ENCODE measurements at regions not wholly inside any gene's neighbourhood (a gene's known extent, or its start where the extent isn't known, plus 50 kb on each side); places are given as distances from the start of the nearest gene placed in this dataset.

DNA sequence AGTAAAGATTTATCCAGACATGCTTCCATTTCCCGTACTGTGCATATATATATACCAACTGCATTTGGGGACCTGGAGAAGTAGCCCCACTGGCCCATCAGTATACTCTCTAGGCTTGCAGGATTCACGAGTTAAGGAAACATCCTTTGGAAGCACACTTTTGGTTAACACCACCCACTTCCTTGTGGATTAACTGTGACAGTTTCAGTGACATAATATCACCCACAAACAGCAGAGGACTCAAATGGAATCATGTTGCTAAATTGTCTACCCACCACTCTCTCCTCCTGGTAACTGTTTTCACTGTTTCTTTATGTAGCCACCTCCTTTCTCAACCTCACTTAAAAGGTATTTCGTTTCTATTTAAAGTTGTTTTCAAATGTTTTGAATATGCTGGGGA is 55.0 kb downstream of the PROKR2 start:
- Histone ChIP-seq H3K9me3 (replicated peaks; ENCODE audit: control insufficient read depth, insufficient read depth, low read depth, low read length) (no peaks in the 10 kb centered on the region), H3K27ac (ENCODE audit: extremely low read depth, low read depth, low read length) (no peak overlapping the region), H3K9me1 (ENCODE audit: control insufficient read depth, insufficient read depth, low read length) (no peaks in the 10 kb centered on the region), H3K27me3 (ENCODE audit: control insufficient read depth in 2 of 2, insufficient read depth in 2 of 2, low read length in 2 of 2) (peaks cover 0 to 4% of the 10 kb centered on the region in 2 experiments; a peak in 1 of 5 replicates), H3K79me2 (ENCODE audit: control insufficient read depth, insufficient read depth, low read length) (no peaks in the 10 kb centered on the region), H4K20me1 (replicated peaks; ENCODE audit: control insufficient read depth, insufficient read depth, low read length) (no peaks in the 10 kb centered on the region), H2AFZ (ENCODE audit: low read depth, low read length) (no peak overlapping the region), H3K4me1 (replicated peaks in 1 of 2; ENCODE audit: control insufficient read depth in 2 of 2, insufficient read depth in 2 of 2, low read length in 2 of 2) (no peaks in the 10 kb centered on the region), H3K9ac (ENCODE audit: insufficient read depth in 1 of 2, low read depth in 2 of 2, low read length in 2 of 2) (no peak overlapping the region), H3K4me3 (no peak overlapping the region), H3K36me3 (ENCODE audit: control insufficient read depth, insufficient read depth, low read length) (no peaks in the 10 kb centered on the region), H3K4me2 (ENCODE audit: insufficient read depth, low read length) (no peak overlapping the region)
- in situ Hi-C loops (cut with MboI), result no loop called here
- ChIA-PET CTCF (ENCODE audit: low intra/inter-chr PET ratio) (no interaction called here), POLR2A (no interaction called here)
- no peak for ATAC-seq
- DNase-seq (ENCODE audit: extremely low read depth in 1 of 4, low spot score in 3 of 4), result no peak
- no TSS peak for BruUV-seq (replicated peaks)
- WGBS (ENCODE audit: insufficient coverage, low coverage, missing lambda C conversion rate), result 0% methylated on average over 3 of the region's 3 CpGs
- intact Hi-C loops (cut with micrococcal nuclease), result no loop called here
- FAIRE-seq, result no peak
- no peak for TF ChIP-seq CBFB (CRISPR knock-in tag; IDR thresholded peaks at IDR 0.05)
- no peak for TF ChIP-seq SREBF2 (CRISPR knock-in tag; IDR thresholded peaks at IDR 0.05)
- TF ChIP-seq, protein P1, sequence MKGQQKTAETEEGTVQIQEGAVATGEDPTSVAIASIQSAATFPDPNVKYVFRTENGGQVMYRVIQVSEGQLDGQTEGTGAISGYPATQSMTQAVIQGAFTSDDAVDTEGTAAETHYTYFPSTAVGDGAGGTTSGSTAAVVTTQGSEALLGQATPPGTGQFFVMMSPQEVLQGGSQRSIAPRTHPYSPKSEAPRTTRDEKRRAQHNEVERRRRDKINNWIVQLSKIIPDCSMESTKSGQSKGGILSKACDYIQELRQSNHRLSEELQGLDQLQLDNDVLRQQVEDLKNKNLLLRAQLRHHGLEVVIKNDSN (CRISPR knock-in tag; IDR thresholded peaks at IDR 0.05), result no peak
- TF ChIP-seq, protein P2, sequence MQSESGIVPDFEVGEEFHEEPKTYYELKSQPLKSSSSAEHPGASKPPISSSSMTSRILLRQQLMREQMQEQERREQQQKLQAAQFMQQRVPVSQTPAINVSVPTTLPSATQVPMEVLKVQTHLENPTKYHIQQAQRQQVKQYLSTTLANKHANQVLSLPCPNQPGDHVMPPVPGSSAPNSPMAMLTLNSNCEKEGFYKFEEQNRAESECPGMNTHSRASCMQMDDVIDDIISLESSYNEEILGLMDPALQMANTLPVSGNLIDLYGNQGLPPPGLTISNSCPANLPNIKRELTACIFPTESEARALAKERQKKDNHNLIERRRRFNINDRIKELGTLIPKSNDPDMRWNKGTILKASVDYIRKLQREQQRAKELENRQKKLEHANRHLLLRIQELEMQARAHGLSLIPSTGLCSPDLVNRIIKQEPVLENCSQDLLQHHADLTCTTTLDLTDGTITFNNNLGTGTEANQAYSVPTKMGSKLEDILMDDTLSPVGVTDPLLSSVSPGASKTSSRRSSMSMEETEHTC (IDR thresholded peaks at IDR 0.05), result no peak
- TF ChIP-seq, protein P3, sequence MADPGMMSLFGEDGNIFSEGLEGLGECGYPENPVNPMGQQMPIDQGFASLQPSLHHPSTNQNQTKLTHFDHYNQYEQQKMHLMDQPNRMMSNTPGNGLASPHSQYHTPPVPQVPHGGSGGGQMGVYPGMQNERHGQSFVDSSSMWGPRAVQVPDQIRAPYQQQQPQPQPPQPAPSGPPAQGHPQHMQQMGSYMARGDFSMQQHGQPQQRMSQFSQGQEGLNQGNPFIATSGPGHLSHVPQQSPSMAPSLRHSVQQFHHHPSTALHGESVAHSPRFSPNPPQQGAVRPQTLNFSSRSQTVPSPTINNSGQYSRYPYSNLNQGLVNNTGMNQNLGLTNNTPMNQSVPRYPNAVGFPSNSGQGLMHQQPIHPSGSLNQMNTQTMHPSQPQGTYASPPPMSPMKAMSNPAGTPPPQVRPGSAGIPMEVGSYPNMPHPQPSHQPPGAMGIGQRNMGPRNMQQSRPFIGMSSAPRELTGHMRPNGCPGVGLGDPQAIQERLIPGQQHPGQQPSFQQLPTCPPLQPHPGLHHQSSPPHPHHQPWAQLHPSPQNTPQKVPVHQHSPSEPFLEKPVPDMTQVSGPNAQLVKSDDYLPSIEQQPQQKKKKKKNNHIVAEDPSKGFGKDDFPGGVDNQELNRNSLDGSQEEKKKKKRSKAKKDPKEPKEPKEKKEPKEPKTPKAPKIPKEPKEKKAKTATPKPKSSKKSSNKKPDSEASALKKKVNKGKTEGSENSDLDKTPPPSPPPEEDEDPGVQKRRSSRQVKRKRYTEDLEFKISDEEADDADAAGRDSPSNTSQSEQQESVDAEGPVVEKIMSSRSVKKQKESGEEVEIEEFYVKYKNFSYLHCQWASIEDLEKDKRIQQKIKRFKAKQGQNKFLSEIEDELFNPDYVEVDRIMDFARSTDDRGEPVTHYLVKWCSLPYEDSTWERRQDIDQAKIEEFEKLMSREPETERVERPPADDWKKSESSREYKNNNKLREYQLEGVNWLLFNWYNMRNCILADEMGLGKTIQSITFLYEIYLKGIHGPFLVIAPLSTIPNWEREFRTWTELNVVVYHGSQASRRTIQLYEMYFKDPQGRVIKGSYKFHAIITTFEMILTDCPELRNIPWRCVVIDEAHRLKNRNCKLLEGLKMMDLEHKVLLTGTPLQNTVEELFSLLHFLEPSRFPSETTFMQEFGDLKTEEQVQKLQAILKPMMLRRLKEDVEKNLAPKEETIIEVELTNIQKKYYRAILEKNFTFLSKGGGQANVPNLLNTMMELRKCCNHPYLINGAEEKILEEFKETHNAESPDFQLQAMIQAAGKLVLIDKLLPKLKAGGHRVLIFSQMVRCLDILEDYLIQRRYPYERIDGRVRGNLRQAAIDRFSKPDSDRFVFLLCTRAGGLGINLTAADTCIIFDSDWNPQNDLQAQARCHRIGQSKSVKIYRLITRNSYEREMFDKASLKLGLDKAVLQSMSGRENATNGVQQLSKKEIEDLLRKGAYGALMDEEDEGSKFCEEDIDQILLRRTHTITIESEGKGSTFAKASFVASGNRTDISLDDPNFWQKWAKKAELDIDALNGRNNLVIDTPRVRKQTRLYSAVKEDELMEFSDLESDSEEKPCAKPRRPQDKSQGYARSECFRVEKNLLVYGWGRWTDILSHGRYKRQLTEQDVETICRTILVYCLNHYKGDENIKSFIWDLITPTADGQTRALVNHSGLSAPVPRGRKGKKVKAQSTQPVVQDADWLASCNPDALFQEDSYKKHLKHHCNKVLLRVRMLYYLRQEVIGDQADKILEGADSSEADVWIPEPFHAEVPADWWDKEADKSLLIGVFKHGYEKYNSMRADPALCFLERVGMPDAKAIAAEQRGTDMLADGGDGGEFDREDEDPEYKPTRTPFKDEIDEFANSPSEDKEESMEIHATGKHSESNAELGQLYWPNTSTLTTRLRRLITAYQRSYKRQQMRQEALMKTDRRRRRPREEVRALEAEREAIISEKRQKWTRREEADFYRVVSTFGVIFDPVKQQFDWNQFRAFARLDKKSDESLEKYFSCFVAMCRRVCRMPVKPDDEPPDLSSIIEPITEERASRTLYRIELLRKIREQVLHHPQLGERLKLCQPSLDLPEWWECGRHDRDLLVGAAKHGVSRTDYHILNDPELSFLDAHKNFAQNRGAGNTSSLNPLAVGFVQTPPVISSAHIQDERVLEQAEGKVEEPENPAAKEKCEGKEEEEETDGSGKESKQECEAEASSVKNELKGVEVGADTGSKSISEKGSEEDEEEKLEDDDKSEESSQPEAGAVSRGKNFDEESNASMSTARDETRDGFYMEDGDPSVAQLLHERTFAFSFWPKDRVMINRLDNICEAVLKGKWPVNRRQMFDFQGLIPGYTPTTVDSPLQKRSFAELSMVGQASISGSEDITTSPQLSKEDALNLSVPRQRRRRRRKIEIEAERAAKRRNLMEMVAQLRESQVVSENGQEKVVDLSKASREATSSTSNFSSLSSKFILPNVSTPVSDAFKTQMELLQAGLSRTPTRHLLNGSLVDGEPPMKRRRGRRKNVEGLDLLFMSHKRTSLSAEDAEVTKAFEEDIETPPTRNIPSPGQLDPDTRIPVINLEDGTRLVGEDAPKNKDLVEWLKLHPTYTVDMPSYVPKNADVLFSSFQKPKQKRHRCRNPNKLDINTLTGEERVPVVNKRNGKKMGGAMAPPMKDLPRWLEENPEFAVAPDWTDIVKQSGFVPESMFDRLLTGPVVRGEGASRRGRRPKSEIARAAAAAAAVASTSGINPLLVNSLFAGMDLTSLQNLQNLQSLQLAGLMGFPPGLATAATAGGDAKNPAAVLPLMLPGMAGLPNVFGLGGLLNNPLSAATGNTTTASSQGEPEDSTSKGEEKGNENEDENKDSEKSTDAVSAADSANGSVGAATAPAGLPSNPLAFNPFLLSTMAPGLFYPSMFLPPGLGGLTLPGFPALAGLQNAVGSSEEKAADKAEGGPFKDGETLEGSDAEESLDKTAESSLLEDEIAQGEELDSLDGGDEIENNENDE (IDR thresholded peaks at IDR 0.05; ENCODE audit: low read depth, low read length), result no peak
- TF ChIP-seq NFATC3 (IDR thresholded peaks at IDR 0.05), result no peak
- TF ChIP-seq, protein P4, sequence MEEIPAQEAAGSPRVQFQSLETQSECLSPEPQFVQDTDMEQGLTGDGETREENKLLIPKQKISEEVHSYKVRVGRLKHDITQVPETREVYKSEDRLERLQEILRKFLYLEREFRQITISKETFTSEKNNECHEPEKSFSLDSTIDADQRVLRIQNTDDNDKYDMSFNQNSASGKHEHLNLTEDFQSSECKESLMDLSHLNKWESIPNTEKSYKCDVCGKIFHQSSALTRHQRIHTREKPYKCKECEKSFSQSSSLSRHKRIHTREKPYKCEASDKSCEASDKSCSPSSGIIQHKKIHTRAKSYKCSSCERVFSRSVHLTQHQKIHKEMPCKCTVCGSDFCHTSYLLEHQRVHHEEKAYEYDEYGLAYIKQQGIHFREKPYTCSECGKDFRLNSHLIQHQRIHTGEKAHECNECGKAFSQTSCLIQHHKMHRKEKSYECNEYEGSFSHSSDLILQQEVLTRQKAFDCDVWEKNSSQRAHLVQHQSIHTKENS (CRISPR knock-in tag; IDR thresholded peaks at IDR 0.05), result no peak

All from K562 (cell line).